BLaER1 (cell line): ENCODE measurements at regions not wholly inside any gene's neighbourhood (a gene's known extent, or its start where the extent isn't known, plus 50 kb on each side); places are given as distances from the start of the nearest gene placed in this dataset.

Experiments used
- H3K27ac ChIP-seq: shearing (Covaris generic); formaldehyde crosslinking; 2 replicates; pipeline ENCODE4 v1.8.1; 2022
- H3K27me3 ChIP-seq: shearing (Covaris generic); formaldehyde crosslinking; 2 replicates; pipeline ENCODE4 v1.8.1; 2022
- H3K36me3 ChIP-seq: shearing (Covaris generic); formaldehyde crosslinking; 2 replicates; pipeline ENCODE4 v1.8.1; 2022
- H3K4me1 ChIP-seq: shearing (Covaris generic); formaldehyde crosslinking; 2 replicates; pipeline ENCODE4 v1.8.1; 2022
- H3K4me2 ChIP-seq: shearing (Covaris generic); formaldehyde crosslinking; 2 replicates; pipeline ENCODE4 v1.8.1; 2022
- H3K4me3 ChIP-seq: shearing (Covaris generic); formaldehyde crosslinking; 2 replicates; pipeline ENCODE4 v1.8.1; 2022
- H3K9ac ChIP-seq: shearing (Covaris generic); formaldehyde crosslinking; 2 replicates; pipeline ENCODE4 v1.8.1; 2022
- H3K9me3 ChIP-seq: shearing (Covaris generic); formaldehyde crosslinking; 2 replicates; pipeline ENCODE4 v1.8.1; 2022
- H4K20me1 ChIP-seq: shearing (Covaris generic); formaldehyde crosslinking; 2 replicates; pipeline ENCODE4 v1.8.1; 2022
- Cebpa-rat ChIP-seq: shearing (Covaris generic); IDR thresholded peaks from 2 replicates; pipeline ENCODE4 v1.8.1; 2022

DNA sequence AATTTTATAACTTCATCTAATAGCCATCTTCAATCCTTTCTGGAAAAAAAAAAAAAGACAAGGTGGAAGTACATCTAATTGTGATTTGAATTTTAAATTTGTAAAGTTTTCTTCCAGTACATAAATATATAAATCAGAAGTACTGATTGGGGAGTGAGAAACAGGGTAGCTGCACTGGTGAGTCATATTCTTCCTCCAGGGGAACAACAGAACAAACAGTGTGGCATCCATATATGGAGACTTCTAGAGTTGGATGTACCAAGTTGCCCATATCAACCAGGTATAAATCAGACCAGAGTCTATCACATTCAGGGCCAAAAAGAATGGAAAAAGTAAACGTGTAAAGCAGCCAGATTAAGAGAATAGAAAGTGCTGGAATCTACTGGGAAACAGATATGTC lies 66.0 kb upstream of the NRIP1 start:
- TF ChIP-seq Cebpa-rat, result no peak
- H3K4me3 ChIP-seq, result no peak overlapping the region
- H3K36me3 ChIP-seq, result no peaks in the 10 kb centered on the region
- no peak overlapping the region for H3K27ac ChIP-seq
- no peaks in the 10 kb centered on the region for H3K27me3 ChIP-seq
- no peak overlapping the region for H3K4me2 ChIP-seq
- H3K9me3 ChIP-seq, result peaks cover 36% of the 10 kb centered on the region
- peaks cover 23% of the 10 kb centered on the region for H3K4me1 ChIP-seq
- H4K20me1 ChIP-seq, result no peaks in the 10 kb centered on the region
- no peak overlapping the region for H3K9ac ChIP-seq

DNA sequence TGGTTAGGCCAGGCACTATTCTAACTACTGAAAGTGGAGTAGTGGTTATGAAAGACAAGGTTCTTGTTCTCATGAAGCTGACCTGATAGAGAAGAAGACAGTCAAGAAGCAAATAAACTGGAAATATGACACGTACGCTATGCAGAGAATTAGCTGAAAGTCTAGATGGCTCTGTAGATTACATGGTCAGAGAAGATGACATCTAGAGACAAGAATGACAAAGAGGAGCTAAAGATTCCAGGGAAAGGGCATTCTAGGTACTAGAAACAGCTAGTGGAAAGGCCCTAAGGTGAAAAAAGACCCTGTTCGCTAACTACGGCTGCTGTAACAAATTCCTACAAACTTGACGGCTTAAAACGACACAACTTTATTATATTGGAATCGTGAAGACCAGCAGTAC lies 68.0 kb upstream of the NRIP1 start:
- peaks cover 35% of the 10 kb centered on the region for H3K4me1 ChIP-seq
- H4K20me1 ChIP-seq, result no peaks in the 10 kb centered on the region
- H3K4me3 ChIP-seq, result no peak overlapping the region
- no peak overlapping the region for H3K4me2 ChIP-seq
- no peaks in the 10 kb centered on the region for H3K27me3 ChIP-seq
- no peaks in the 10 kb centered on the region for H3K36me3 ChIP-seq
- no peak overlapping the region for H3K9ac ChIP-seq
- TF ChIP-seq Cebpa-rat, result no peak
- peaks cover 26% of the 10 kb centered on the region for H3K9me3 ChIP-seq
- H3K27ac ChIP-seq, result no peak overlapping the region

DNA sequence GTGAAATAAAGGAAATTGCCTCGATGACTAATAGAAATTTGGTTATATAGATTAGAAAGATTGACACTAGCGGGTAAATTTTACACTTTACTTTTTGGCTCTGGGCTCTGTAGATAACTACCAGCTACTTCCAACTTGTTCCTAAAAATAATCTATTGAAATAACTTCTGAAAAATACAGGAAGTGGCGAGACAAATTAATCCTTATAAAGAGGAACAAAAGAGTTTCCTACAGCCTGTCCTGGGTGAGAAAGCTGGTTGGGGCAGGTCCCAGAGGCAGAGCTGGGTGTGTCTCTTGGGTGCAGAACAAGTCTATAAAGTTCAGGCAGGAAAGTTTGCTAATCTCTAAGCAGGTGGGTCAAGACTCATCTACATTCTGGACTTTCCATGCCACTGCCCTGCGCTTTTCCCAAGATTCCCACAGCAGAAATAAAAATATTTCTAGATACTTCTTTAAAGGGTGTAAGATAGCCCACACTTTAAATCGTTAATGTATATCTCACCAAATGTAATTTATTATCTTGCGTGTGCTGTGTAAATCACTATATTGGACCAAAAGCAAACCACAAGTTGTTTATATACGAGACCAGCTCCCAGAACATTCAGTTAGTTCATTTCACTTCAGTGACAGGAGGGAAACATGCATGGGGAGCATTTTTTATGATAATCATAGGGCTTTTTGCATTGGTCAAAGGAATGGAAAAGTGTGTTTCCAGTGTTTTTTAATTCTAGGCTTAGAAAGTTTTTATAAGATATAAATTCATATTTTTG lies 70.1 kb upstream of the NRIP1 start:
- Histone ChIP-seq H3K4me3 (no peak overlapping the region), H3K27me3 (no peaks in the 10 kb centered on the region), H3K9ac (no peak overlapping the region)

DNA sequence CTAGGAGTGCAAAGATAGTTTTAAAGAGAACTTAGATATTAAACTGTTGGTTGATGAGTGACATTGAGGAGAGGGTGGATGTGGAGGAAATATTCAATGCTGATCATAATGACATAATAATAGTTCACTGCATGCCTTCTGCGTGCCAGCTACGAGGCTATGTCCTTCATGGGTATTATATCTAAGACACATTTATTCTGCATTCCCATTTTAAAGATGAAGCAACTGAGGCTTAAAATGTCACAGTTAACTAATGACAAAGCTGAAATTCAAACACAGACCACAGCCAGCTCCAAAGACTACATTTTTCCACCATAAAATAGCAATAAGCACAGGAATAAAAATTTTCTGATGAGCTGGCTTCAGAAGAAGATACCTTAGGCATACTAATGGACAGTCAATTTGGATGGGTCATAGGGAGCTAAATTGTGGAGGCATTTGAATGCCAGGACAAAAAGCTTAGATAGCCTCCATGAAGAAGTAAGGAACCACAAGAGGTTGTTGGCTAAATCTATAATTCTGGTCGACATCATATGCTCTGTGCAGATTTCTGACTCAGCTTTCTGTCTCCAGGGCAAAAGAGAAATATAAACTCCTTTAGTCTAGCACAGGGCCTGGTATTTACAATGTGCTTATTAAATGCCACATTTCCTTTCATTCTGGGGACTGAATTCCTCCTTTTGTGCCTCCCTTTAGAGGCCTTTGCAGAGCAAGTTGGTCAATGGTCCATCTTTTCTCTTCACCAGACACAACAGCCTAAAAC lies 71.2 kb upstream of the NRIP1 start:
- TF ChIP-seq Cebpa-rat, result no peak
- Histone ChIP-seq H3K4me2 (no peak overlapping the region), H4K20me1 (no peaks in the 10 kb centered on the region), H3K27me3 (no peaks in the 10 kb centered on the region), H3K4me1 (peaks cover 44% of the 10 kb centered on the region), H3K4me3 (no peak overlapping the region), H3K36me3 (no peaks in the 10 kb centered on the region), H3K9ac (no peak overlapping the region), H3K9me3 (peaks cover 16% of the 10 kb centered on the region), H3K27ac (no peak overlapping the region)

More for the DNA sequence above, 70.1 kb upstream of the NRIP1 start:
- Histone ChIP-seq H3K9me3 (peaks cover 17% of the 10 kb centered on the region), H3K27ac (peak overlapping the region; percentile 6; the same call in 1 of the 2 replicates), H4K20me1 (no peaks in the 10 kb centered on the region), H3K4me2 (peak overlapping the region; percentile 67), H3K4me1 (peaks cover 48% of the 10 kb centered on the region), H3K36me3 (no peaks in the 10 kb centered on the region)
- no peak for TF ChIP-seq Cebpa-rat

DNA sequence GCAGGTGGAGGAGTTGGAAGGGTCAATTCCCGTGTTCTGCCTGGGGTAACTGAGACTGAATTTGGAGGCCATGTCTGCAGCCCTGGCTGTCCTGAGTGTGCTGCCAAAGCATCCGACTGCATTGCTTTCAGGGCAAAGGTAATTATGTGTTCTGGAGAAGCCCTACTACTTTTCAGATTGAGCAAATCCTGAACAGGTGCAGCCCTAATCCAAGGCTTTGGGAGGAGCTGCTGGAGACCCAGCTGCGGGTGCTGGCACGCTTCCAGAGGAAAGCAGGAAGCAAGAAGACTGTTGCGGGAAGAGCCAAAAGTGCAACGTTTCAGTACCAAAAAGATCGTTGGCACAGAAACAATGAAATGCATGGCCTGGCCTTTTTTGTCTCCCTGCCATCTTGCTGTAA lies 73.7 kb upstream of the NRIP1 start:
- Histone ChIP-seq H3K4me2 (peak overlapping the region; percentile 66), H3K4me1 (peaks cover 44% of the 10 kb centered on the region), H3K9me3 (peaks cover under 1% of the 10 kb centered on the region; the same call in 1 of the 2 replicates), H4K20me1 (no peaks in the 10 kb centered on the region), H3K27me3 (no peaks in the 10 kb centered on the region), H3K4me3 (no peak overlapping the region), H3K27ac (no peak overlapping the region), H3K36me3 (no peaks in the 10 kb centered on the region), H3K9ac (no peak overlapping the region)
- TF ChIP-seq Cebpa-rat, result no peak

DNA sequence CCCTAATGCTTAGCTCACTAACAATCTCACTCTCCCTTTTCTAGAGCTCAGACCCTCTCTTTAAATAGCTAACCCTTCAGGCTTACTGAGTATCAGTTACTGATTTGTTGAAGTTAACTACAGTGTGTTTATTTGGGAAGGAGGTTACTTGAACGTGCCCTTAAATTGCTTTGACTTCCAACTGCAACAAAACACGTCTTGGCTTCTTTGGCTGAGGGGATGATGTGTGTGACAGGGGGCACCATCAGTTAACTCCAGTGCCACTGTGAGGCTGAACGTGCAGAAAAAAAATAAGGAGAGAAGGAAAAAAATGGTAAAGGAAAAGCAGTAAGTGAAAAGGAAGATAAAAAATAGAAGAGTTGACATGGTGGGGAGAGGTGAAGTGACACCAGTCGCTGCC lies 75.1 kb upstream of the NRIP1 start:
- Histone ChIP-seq H3K4me2 (no peak overlapping the region), H4K20me1 (no peaks in the 10 kb centered on the region), H3K27ac (no peak overlapping the region), H3K4me1 (peaks cover 32% of the 10 kb centered on the region), H3K9me3 (no peaks in the 10 kb centered on the region), H3K27me3 (no peaks in the 10 kb centered on the region), H3K9ac (no peak overlapping the region), H3K4me3 (no peak overlapping the region), H3K36me3 (no peaks in the 10 kb centered on the region)
- TF ChIP-seq Cebpa-rat, result no peak

DNA sequence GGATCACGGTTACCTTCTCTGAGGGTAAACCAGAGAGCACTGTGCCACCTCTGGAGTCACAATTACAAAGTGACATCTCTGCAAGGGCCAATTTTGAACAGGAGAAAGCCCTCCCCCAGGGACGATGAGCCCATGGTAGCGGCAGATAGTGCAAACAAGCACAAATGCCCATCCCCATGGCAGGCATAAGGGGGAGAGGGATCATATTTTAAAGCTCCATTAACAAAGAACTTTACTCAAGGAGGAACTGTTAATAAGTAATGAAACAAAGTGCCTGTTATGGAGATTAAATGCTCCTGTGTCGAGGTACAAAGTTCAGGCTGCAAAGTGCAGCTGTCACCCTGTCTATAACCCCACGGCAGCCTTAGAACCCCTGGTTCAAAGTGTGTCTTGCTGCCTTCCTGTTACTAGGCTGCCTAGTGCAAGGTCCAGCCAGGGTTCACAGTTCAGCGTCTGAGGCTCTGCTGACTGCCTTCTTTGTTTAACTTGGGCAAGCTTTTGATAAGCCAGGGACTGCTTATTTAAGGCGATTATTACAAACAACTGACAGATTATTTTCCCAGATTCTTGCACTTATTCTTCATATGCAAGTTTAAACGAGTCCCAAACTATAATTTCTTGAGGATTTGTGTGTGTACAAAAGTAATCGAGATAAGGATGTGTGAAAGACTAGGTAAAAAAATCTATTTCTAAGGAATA lies 75.7 kb upstream of the NRIP1 start:
- no peaks in the 10 kb centered on the region for H3K36me3 ChIP-seq
- H3K27ac ChIP-seq, result no peak overlapping the region
- no peak overlapping the region for H3K4me3 ChIP-seq
- no peaks in the 10 kb centered on the region for H3K9me3 ChIP-seq
- TF ChIP-seq Cebpa-rat, result no peak
- no peaks in the 10 kb centered on the region for H3K27me3 ChIP-seq
- H4K20me1 ChIP-seq, result no peaks in the 10 kb centered on the region
- peaks cover 26% of the 10 kb centered on the region for H3K4me1 ChIP-seq
- no peak overlapping the region for H3K9ac ChIP-seq
- no peak overlapping the region for H3K4me2 ChIP-seq

DNA sequence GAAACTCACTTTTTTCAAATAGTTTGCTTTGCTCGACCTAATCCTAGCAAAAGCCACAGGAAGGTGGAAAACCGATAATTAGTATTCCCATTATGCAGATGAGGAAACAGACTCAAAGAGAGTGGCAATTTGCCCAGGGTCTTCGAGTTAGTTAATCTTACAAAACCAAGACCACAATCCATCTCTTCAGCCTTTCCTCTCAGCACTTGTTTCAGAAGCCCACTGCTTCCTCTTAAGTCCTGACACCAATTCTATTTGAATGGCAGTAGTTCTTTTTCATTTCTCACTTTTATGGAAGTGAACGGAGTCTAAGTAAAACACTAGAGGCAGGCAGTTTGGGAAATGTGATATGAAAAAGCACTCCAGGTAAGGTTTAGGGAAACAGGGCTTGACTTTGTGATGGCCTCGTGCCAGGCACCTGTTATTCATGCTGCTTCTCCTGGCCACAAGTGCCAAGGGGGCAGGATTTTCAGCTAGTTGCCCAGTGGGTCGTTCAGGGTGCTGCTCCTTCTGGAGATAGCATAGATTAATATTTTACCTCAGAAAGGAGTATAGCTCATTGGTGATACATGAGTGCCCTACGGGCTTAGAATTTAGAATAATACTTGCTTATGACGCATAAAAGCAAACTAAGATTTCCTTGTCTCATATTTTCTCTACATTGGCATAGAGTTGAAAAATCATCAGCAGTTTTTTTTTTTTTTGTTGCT lies 76.6 kb upstream of the NRIP1 start:
- H3K4me3 ChIP-seq, result no peak overlapping the region
- peaks cover 25% of the 10 kb centered on the region for H3K4me1 ChIP-seq
- no peaks in the 10 kb centered on the region for H3K27me3 ChIP-seq
- no peaks in the 10 kb centered on the region for H3K9me3 ChIP-seq
- no peak for TF ChIP-seq Cebpa-rat
- no peak overlapping the region for H3K9ac ChIP-seq
- H3K4me2 ChIP-seq, result no peak overlapping the region
- no peaks in the 10 kb centered on the region for H4K20me1 ChIP-seq
- H3K27ac ChIP-seq, result no peak overlapping the region
- no peaks in the 10 kb centered on the region for H3K36me3 ChIP-seq

DNA sequence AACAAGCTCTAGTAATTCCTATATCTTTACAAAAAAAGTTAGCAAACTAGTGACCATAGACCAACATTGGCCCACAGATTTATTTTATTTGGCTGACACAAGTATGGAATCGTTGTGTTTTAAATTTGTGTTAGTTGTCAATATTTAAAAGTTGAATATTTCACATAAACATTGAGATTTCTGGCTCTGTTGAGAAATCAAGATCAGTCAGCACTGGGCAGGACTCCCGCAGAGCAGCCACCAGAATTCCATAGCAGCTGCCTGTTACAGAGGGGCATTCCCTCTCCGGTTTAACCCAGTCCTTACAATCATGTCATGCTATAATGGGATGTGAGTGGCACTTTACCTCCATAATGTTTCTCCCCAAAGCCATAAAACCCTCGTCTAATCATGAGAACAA lies 79.2 kb upstream of the NRIP1 start:
- Histone ChIP-seq H4K20me1 (no peaks in the 10 kb centered on the region), H3K9ac (no peak overlapping the region), H3K4me3 (no peak overlapping the region), H3K27me3 (no peaks in the 10 kb centered on the region), H3K4me2 (no peak overlapping the region), H3K36me3 (no peaks in the 10 kb centered on the region), H3K9me3 (no peaks in the 10 kb centered on the region), H3K27ac (no peak overlapping the region), H3K4me1 (peaks cover 3% of the 10 kb centered on the region)
- no peak for TF ChIP-seq Cebpa-rat
